GM21390 (cell line): ENCODE measurements at regions not wholly inside any gene's neighbourhood (a gene's known extent, or its start where the extent isn't known, plus 50 kb on each side); places are given as distances from the start of the nearest gene placed in this dataset.

ENCODE experiments used
- ATAC-seq: cut with Tn5 transposase; IDR thresholded peaks from one replicate; pipeline ENCODE4 v1.9.1; 2021; ENCODE audit not compliant: unreplicated experiment

GRCh38 chr3:105197863-105198262 is 168.8 kb upstream of the ALCAM start:
- no peak for ATAC-seq

GRCh38 chr3:105199217-105199616 is 167.5 kb upstream of the ALCAM start:
- ATAC-seq: no peak

- no peak for ATAC-seq
These were observed 156.6 kb upstream of the ALCAM start for GRCh38 chr3:105210141-105210540.

- ATAC-seq: no peak
These were observed 152.1 kb upstream of the ALCAM start for GRCh38 chr3:105214590-105214989.

- ATAC-seq: no peak
These were observed 144.1 kb upstream of the ALCAM start for GRCh38 chr3:105222568-105223093.

- no peak for ATAC-seq
These were observed 142.9 kb upstream of the ALCAM start for GRCh38 chr3:105223815-105224214.

- ATAC-seq: no peak
These were observed 138.0 kb upstream of the ALCAM start for GRCh38 chr3:105228696-105229095.

GRCh38 chr3:105232553-105232952 is 134.2 kb upstream of the ALCAM start:
- ATAC-seq: no peak

GRCh38 chr3:105233010-105233409 is 133.7 kb upstream of the ALCAM start:
- ATAC-seq: no peak

- ATAC-seq: no peak
These were observed 131.5 kb upstream of the ALCAM start for GRCh38 chr3:105235221-105235620.

- no peak for ATAC-seq
These were observed 130.9 kb upstream of the ALCAM start for GRCh38 chr3:105235785-105236184.

GRCh38 chr3:105238367-105238766 is 128.3 kb upstream of the ALCAM start:
- no peak for ATAC-seq

GRCh38 chr3:105243076-105243475 is 123.6 kb upstream of the ALCAM start:
- no peak for ATAC-seq

GRCh38 chr3:105246536-105246935 is 120.2 kb upstream of the ALCAM start:
- ATAC-seq: no peak

- ATAC-seq: no peak
These were observed 113.5 kb upstream of the ALCAM start for GRCh38 chr3:105253225-105253624.

- no peak for ATAC-seq
These were observed 112.6 kb upstream of the ALCAM start for GRCh38 chr3:105254154-105254553.

- ATAC-seq: no peak
These were observed 111.4 kb upstream of the ALCAM start for GRCh38 chr3:105255350-105255749.

GRCh38 chr3:105259496-105259895 is 107.2 kb upstream of the ALCAM start:
- ATAC-seq: no peak

- ATAC-seq: no peak
These were observed 106.3 kb upstream of the ALCAM start for GRCh38 chr3:105260385-105260784.

- no peak for ATAC-seq
These were observed 92.2 kb upstream of the ALCAM start for GRCh38 chr3:105274536-105274935.

- no peak for ATAC-seq
These were observed 91.8 kb upstream of the ALCAM start for GRCh38 chr3:105274958-105275357.

- ATAC-seq: no peak
These were observed 89.1 kb upstream of the ALCAM start for GRCh38 chr3:105277656-105278055.

GRCh38 chr3:105278688-105279087 is 88.0 kb upstream of the ALCAM start:
- ATAC-seq: no peak

GRCh38 chr3:105281989-105282388 is 84.7 kb upstream of the ALCAM start:
- ATAC-seq: no peak
